Progenitor cell of endocrine pancreas (in vitro differentiated cells): ENCODE measurements at regions not wholly inside any gene's neighbourhood (a gene's known extent, or its start where the extent isn't known, plus 50 kb on each side); places are given as distances from the start of the nearest gene placed in this dataset.

Source experiments
- DNase-seq: peaks from one replicate; pipeline ENCODE4 v3.0.0; 2021; ENCODE audit warnings: low spot score; ENCODE audit not compliant: unreplicated experiment
- H3K27ac Mint-ChIP-seq: 2 replicates; pipeline ENCODE4 v1.8.0; 2021; ENCODE audit warnings: mild to moderate bottlenecking, moderate library complexity, mixed read lengths
- H3K27me3 Mint-ChIP-seq: 2 replicates; pipeline ENCODE4 v1.8.0; 2021; ENCODE audit warnings: mixed read lengths
- H3K36me3 Mint-ChIP-seq: 2 replicates; pipeline ENCODE4 v1.8.0; 2022; ENCODE audit warnings: mixed read lengths; ENCODE audit not compliant: insufficient read depth
- H3K4me1 Mint-ChIP-seq: 2 replicates; pipeline ENCODE4 v1.8.0; 2021; ENCODE audit warnings: low read depth, mixed read lengths
- H3K4me3 Mint-ChIP-seq: 2 replicates; pipeline ENCODE4 v1.8.0; 2021; ENCODE audit warnings: low read depth, mild to moderate bottlenecking, moderate library complexity, mixed read lengths
- H3K9me3 Mint-ChIP-seq: 2 replicates; pipeline ENCODE4 v1.8.0; 2021; ENCODE audit warnings: low read depth, mixed read lengths
- CTCF ChIP-seq: fragments of 200-600 bp; sonication (generic); IDR thresholded peaks from one replicate; pipeline ENCODE4 v1.5.0; 2021; ENCODE audit warnings: antibody characterized with exemption, mild to moderate bottlenecking; ENCODE audit not compliant: unreplicated experiment

- no peaks in the 10 kb centered on the region for H3K4me1 Mint-ChIP-seq
- no peak for TF ChIP-seq CTCF
- no peak for DNase-seq
- H3K27me3 Mint-ChIP-seq: no peaks in the 10 kb centered on the region
- H3K4me3 Mint-ChIP-seq: no peak overlapping the region
- H3K9me3 Mint-ChIP-seq: no peaks in the 10 kb centered on the region
- H3K27ac Mint-ChIP-seq: no peak overlapping the region
- no peaks in the 10 kb centered on the region for H3K36me3 Mint-ChIP-seq
These were observed 140.4 kb upstream of the MBNL1 start for GRCh38 chr3:152128356-152128755.

- DNase-seq: no peak
- no peaks in the 10 kb centered on the region for H3K27me3 Mint-ChIP-seq
- peaks cover 2% of the 10 kb centered on the region for H3K4me1 Mint-ChIP-seq
- no peaks in the 10 kb centered on the region for H3K36me3 Mint-ChIP-seq
- no peak overlapping the region for H3K27ac Mint-ChIP-seq
- no peak overlapping the region for H3K4me3 Mint-ChIP-seq
- no peak for TF ChIP-seq CTCF
- H3K9me3 Mint-ChIP-seq: peaks cover 6% of the 10 kb centered on the region
These were observed 129.1 kb upstream of the MBNL1 start for GRCh38 chr3:152139651-152140050.

GRCh38 chr3:152146461-152146860 lies 122.3 kb upstream of the MBNL1 start:
- H3K27me3 Mint-ChIP-seq: no peaks in the 10 kb centered on the region
- H3K4me1 Mint-ChIP-seq: peaks cover under 1% of the 10 kb centered on the region
- H3K9me3 Mint-ChIP-seq: no peaks in the 10 kb centered on the region
- no peak overlapping the region for H3K4me3 Mint-ChIP-seq
- no peak overlapping the region for H3K27ac Mint-ChIP-seq
- TF ChIP-seq CTCF: no peak
- no peaks in the 10 kb centered on the region for H3K36me3 Mint-ChIP-seq
- DNase-seq: no peak

- Mint-ChIP-seq H3K4me3 (no peak overlapping the region), H3K27ac (no peak overlapping the region), H3K9me3 (no peaks in the 10 kb centered on the region), H3K36me3 (no peaks in the 10 kb centered on the region), H3K4me1 (peaks cover 2% of the 10 kb centered on the region), H3K27me3 (no peaks in the 10 kb centered on the region)
- DNase-seq: no peak
- TF ChIP-seq CTCF: no peak
These were observed 121.0 kb upstream of the MBNL1 start for GRCh38 chr3:152147748-152148147.

GRCh38 chr3:152148579-152148978 lies 120.2 kb upstream of the MBNL1 start:
- H3K4me3 Mint-ChIP-seq: no peak overlapping the region
- TF ChIP-seq CTCF: no peak
- H3K9me3 Mint-ChIP-seq: no peaks in the 10 kb centered on the region
- no peak overlapping the region for H3K27ac Mint-ChIP-seq
- peaks cover 2% of the 10 kb centered on the region for H3K4me1 Mint-ChIP-seq
- H3K36me3 Mint-ChIP-seq: no peaks in the 10 kb centered on the region
- DNase-seq: no peak
- H3K27me3 Mint-ChIP-seq: no peaks in the 10 kb centered on the region
